ENCODE measurements at regions not wholly inside any gene's neighbourhood (a gene's known extent, or its start where the extent isn't known, plus 50 kb on each side); places are given as distances from the start of the nearest gene placed in this dataset.
A peak's percentile ranks its signal among the peaks of the same experiment; 100 is the strongest.

DNA sequence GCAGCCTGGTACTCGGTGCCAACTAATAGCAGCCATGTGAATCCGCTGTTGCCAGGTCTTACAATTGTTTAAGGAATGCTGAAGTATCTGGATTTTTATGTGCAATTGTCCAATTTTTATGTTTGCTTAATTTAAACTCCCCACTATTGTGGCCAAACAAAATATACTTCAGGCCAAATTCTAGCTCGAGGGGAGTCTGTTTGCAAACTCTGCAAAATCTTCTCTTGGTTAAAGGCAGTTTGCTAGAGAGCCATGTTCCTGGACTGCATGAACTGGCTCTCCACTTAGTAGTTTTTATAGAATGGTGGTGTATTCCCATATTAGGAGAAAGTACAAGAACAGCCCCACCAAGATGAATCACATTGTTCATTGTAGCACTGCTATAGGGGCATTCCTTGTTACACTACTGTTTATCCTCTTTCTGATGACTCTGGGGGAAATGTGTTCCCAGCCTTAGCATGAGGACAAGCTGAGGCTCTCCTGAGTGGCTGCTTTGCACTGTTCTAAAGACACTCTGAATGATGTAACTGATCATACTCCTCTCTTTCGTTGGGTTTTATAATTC, 178.0 kb upstream of the GLI3 start:
- no peak overlapping the region for H3K4me3 ChIP-seq (replicated peaks; ENCODE audit: low read depth, low read length)
- TF ChIP-seq, protein P1, sequence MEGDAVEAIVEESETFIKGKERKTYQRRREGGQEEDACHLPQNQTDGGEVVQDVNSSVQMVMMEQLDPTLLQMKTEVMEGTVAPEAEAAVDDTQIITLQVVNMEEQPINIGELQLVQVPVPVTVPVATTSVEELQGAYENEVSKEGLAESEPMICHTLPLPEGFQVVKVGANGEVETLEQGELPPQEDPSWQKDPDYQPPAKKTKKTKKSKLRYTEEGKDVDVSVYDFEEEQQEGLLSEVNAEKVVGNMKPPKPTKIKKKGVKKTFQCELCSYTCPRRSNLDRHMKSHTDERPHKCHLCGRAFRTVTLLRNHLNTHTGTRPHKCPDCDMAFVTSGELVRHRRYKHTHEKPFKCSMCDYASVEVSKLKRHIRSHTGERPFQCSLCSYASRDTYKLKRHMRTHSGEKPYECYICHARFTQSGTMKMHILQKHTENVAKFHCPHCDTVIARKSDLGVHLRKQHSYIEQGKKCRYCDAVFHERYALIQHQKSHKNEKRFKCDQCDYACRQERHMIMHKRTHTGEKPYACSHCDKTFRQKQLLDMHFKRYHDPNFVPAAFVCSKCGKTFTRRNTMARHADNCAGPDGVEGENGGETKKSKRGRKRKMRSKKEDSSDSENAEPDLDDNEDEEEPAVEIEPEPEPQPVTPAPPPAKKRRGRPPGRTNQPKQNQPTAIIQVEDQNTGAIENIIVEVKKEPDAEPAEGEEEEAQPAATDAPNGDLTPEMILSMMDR (IDR thresholded peaks at IDR 0.05; ENCODE audit: low read depth, low read length, missing control alignments), result no peak
- DNase-seq (ENCODE audit: extremely low read depth, low read depth), result peak; percentile 6

DNA sequence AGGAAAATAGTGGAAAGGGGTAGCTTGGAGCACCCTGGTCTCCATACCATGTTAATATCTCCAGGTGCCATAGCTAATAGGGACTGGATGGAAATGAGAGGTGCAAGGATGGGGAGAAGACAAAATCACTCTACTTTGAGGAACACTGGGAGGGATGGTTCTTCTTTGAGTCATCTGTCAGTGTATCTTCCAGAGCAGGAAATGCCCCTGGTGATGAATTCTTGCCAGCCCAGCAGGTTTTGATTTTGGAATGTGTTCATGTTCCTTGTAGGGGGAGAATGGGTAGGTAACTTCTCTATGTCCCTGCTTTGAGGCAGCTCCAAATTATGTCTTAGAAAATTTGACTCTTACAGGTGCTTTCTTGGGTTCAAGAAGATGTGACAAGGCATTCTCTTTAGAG, 177.0 kb upstream of the GLI3 start:
- DNase-seq (ENCODE audit: extremely low read depth, low read depth), result peak; percentile 6
- H3K4me3 ChIP-seq (replicated peaks; ENCODE audit: low read depth, low read length), result no peak overlapping the region
- TF ChIP-seq, protein P1 (IDR thresholded peaks at IDR 0.05; ENCODE audit: low read depth, low read length, missing control alignments), result no peak

DNA sequence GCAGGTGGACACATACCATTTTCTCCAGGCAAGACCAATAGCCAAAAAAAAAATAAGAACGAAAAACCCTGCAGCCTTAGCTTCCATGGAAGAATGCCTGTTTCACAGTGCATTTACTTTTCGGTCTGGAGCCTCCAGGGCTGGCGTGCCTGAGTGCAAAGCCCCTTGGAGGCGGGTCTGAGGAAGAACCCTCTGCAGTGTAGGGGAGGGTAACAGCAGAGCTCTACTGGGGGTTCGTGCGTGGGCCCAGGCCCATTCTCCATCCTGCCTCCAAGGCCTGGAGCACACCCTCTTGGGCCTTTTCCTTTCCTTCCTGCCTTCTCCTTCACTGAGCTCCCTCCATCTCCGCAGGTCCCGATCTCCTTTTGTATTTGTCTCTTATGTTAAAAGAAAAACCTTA, 172.3 kb upstream of the GLI3 start:
- no peak for DNase-seq (ENCODE audit: extremely low read depth, low read depth)
- TF ChIP-seq, protein P1 (IDR thresholded peaks at IDR 0.05; ENCODE audit: low read depth, low read length, missing control alignments), result no peak
- no peak overlapping the region for H3K4me3 ChIP-seq (replicated peaks; ENCODE audit: low read depth, low read length)

DNA sequence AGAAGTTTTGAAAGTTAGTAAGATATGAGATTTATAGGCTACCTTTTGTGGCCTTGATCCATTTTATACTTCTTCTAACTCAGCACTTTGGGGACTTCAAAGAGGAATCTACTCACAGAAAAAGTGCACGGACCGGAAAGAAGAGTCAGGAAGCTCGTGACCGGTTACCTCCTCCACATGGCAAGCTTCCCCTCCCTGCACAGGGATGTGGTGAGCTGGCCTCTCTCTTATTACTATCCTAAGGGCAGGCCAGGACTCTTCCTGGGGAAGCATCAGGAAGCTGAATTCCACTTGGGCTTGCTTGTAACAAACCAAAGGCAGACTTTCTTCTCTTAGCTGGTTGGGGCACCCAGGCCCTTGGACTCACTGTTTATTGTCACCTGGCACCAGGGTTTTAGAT, 170.8 kb upstream of the GLI3 start:
- TF ChIP-seq, protein P1 (IDR thresholded peaks at IDR 0.05; ENCODE audit: low read depth, low read length, missing control alignments), result no peak
- no peak overlapping the region for H3K4me3 ChIP-seq (replicated peaks; ENCODE audit: low read depth, low read length)
- no peak for DNase-seq (ENCODE audit: extremely low read depth, low read depth)

DNA sequence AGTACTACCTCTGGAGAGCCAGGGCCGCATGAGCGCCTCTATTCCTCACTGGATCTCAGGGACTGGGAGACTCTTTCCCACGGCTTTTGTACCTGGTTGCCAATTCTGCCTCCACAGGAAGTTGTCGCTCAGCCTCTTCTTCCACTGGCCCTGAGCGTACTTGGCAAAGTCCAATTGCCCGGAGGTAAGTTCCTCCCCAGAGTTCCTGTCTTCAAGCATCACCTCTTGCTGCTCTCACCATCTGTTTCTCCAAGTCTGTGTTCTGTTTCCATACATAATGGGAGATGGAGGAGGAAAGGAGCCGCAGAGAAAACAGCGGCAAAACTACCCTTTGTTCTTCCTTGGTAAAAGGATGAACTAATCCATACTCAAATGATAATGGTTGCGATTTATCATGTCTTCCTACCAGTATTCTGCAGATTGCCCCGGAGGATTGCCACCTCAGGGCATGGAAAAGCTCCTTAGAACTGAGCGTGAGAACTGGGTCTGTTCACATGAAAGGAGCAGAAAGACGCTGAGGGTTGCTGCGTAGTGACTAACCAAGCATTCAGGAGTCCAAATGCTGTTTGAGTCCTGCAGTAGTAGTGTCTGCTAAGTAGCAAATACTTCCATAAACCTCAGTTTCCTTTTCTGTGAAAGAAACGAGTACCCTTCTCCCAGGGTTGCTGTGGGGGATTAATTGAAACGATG, 170.2 kb upstream of the GLI3 start:
- H3K4me3 ChIP-seq (replicated peaks; ENCODE audit: low read depth, low read length), result no peak overlapping the region
- TF ChIP-seq, protein P1 (IDR thresholded peaks at IDR 0.05; ENCODE audit: low read depth, low read length, missing control alignments), result no peak
- DNase-seq (ENCODE audit: extremely low read depth, low read depth), result no peak

DNA sequence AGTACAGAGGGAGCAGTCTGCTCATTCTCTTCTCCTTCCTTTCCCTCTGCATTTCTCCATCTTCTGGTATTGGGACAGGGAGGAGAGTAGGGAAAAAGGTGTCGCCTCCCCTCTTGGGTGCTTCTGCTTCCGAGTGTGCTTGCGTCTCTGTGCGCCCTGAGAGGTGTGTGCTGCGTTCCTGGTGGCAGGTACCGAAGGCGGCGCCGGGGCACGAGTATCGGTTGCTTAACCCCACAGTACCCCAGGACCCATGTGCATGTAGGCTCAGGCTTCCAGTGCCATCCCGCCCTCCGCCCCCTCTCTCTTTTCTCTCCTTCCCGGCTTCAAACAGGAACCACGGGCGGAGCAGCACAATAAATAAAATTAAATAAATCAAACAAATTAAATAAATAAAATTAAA, 169.3 kb upstream of the GLI3 start:
- TF ChIP-seq, protein P1 (IDR thresholded peaks at IDR 0.05; ENCODE audit: low read depth, low read length, missing control alignments), result no peak
- no peak for DNase-seq (ENCODE audit: extremely low read depth, low read depth)
- H3K4me3 ChIP-seq (replicated peaks; ENCODE audit: low read depth, low read length), result no peak overlapping the region
